ENCODE measurements at regions not wholly inside any gene's neighbourhood (a gene's known extent, or its start where the extent isn't known, plus 50 kb on each side); places are given as distances from the start of the nearest gene placed in this dataset.

- no peak for TF ChIP-seq CTCF (IDR thresholded peaks at IDR 0.05; ENCODE audit: poor library complexity)
- no peak for TF ChIP-seq EZH2 (IDR thresholded peaks at IDR 0.05; ENCODE audit: borderline replicate concordance)
- TF ChIP-seq EZH2phosphoT487 (IDR thresholded peaks at IDR 0.05; ENCODE audit: low read depth, severe bottlenecking, unreplicated experiment) = no peak
Measured at GRCh38 chr4:36013206-36013605, 231.1 kb downstream of the ARAP2 start.
